HG03066 (cell line): ENCODE measurements at regions not wholly inside any gene's neighbourhood (a gene's known extent, or its start where the extent isn't known, plus 50 kb on each side); places are given as distances from the start of the nearest gene placed in this dataset.
"Not testable (repeated sequence)": the region's sequence is repeated elsewhere in the genome, so short reads cannot be mapped to it uniquely, and the experiment has no call there.

Source experiments
- ATAC-seq: cut with Tn5 transposase; IDR thresholded peaks from one replicate; pipeline ENCODE4 v1.9.1; 2021; ENCODE audit warnings: low read depth; ENCODE audit not compliant: unreplicated experiment

DNA sequence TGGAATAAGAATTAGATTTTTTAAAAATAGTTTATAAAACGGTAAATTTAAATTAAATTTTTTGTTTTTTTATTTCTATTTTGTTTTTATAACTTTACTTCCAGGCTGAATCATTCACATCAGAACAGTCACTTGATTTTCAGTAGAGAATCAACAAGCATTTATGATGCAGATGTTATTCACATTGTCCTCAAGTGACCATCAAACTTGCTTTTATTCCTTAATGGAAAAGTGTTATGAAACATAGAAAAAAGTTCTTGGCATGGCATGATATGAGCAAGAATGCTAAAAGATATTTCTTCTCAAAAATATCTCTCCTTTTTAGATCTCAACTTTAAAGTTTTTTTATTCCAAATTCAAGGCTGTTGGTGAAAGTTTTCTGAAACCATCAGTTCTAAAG lies 70.9 kb upstream of the TGFBR2 start:
- ATAC-seq: no peak

DNA sequence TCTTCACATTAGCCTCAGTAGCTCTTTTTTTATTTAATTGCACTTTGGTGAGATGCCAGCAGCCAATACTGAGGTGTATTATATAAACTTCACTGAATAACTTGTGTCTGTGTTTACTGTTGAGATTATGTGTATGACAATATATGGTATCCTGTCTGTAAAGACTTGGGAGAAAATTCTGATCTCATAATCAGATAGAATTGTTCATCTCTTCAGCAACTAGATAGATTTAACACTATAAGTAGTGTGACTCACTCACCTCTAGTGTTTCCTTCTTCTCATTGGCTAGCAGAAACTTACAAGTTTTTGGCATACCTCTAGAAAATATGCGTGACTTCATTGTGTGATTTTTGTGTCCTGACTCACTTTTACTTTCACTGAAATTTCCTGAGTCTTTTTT lies 67.6 kb upstream of the TGFBR2 start:
- ATAC-seq: no peak

DNA sequence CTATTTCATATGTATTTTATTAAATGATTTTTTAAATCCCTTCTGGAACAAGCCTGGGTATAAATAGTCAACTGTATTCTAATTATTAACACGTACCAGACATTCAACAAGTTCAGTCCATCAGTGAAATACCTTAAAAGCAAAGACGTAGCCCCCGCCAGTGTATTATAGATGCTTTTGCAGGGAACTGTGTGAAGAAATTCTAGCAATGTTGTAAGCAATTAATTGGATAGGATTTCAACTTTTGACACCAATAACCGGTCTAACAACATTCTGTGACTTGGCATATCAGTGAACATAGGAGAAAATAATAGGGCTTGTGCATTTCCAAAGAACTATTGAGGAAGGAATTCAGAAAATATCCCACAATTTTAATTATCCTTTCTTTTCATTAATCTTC lies 67.2 kb upstream of the TGFBR2 start:
- no peak for ATAC-seq

DNA sequence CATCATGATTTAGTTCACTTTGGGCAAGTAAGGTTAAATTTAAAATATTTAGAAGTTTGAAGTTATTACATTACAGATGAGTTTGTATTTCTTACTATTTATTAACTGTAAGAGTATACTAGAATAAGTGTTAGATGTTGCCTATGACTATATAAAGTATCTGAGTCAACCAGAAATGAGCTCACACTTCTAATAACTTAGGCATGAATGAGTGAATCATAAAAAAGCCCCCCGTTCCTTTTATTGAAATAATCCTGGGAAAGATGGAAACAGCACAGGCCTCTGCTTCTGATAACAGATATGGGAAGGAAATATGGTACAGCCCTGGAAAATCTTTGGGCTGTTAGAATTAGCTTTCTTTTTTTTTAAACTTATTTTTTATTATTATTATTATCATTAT lies 66.6 kb upstream of the TGFBR2 start:
- ATAC-seq: no peak

DNA sequence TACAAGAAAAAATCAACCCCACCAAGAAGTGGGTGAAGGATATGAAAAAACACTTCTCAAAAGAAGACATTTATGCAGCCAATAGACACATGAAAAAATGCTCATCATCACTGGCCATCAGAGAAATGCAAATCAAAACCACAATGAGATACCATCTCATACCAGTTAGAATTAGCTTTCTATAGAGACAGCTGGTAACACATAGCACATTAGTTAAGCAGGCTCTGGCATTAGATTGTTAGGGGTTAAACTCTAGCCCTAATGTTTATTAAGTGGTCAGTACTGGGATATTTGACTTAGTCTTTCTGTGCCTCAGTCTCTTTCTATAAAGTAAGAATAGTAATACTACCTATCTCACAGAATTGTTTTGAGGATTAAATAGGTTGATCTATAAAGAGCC lies 65.2 kb upstream of the TGFBR2 start:
- not testable (repeated sequence) for ATAC-seq

DNA sequence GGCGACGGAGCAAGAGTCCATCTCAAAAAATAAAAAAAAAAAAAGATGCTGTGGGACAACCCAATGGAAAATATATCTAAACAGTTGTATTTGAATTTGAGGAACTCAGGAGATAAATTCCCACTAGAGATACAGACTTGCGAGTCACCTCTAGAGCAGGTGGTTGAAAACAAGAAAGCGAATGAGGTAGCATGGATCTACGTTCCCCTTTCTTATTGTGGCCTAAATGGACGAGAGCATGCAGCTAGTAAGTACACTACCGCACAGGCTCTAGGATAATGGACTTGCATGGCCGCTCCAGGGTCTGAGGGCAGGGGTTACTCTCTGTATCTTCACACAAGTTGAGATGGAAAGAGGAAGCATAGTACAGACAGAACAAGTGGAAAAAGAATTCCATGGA lies 63.5 kb upstream of the TGFBR2 start:
- no peak for ATAC-seq

DNA sequence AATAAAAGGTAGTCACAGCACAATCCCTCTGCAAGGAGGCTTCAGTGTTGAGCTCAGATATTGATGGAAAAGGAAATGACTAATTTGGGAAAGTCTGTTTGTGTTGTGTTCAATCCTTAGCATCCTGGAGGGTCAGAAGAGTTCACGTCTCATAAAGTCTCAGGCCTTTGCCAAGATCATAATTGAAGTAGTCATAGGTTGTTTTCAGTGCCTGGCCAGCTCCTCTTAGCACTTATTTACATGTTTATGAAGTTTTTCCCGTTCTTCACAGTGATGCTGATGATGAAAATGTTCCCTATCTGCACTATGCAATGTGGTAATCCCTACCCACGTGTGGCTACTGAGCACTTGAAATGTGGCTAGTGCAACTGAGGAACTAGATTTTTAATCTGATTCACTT lies 61.6 kb upstream of the TGFBR2 start:
- ATAC-seq: no peak

DNA sequence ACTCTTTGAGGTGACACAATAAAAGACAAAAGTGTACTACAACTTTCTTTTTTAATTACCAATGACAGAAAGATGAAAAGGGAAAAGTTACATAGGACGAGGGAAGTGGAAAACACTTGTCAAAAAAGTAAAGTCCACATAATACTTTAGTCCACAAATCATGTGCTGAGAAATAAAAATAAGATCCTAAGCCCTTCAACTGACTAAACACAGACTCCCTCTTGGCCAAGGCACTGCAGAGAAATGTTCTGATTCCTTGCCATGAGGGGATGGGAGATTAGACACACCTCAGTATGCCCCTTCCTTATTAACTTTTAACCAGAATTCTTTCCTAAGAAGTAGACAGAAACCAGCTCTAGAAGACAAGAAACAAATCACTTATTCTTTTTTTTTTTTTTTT lies 59.5 kb upstream of the TGFBR2 start:
- ATAC-seq: no peak

DNA sequence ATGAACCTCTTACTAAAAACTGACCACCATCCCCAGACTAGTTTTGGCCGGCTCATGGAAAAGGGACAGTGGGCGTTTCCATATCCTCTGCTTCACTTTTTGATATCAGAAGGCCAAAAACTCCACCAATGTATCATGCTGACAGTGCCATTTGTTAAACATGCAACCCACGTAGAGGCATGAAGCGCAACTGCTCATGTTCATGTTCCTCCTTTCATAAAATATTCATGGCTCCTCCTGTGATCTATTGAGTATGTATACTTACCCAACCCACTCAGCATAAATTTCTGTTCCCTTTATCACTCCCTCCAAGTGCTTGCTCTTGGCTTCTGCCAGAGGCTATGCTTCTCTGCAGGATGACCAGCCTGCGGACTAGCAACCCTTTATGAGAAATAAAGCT lies 58.7 kb upstream of the TGFBR2 start:
- ATAC-seq: no peak

DNA sequence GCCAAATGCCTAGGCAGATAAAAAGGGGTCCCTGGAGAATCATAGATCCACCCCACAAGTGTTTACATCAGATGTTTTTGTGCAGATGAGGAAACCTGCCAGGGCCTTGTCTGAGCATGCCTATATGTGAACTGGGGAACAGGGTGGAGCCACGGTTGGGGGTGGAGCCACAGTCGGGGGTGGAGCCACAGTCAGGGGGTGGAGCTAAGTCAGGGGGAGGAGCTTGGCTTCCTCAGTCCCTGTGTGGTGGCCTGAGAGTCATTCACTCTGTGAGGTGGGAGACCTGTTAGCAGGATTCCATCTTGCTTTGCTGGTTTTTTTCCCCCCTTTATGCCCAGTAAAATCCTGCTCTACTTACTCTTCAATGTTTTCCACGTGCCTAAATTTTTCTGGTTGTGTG lies 57.8 kb upstream of the TGFBR2 start:
- no peak for ATAC-seq

DNA sequence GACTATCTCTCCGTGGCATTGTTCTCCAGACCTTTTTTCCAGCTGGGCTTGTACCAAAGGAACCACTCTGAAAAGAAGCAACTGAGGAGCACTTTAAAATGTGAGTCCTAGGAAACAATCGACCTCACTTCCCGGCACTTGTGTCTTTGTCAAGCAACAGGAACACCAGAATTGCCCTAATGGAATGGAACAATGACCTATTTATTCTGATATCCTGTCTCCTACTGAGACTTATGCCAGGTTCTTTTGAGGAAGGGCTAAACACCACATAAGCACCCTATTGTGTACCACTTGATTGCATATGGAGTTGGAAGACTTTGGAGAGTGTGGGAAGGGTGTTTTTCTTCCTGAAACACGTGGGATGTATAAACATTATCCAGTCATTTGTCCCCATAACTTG lies 56.8 kb upstream of the TGFBR2 start:
- ATAC-seq: no peak

DNA sequence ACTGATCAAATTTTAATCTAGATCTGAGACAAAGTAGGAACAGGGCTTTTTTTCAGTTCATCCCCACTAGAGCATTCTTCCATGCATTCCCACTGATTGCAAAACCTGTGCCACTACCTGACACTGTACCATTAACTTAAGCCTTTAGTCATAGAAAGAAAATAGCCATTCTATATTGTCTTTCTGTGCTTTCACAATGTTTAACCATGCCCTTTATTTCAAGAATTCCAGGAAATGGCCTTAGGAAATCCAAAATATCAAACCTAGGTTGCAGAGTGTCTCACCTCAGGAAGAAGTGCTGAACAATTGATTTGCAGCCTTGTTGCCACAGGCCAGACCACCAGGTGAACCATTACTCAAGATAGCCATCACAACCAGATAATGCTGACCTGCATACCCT lies 56.2 kb upstream of the TGFBR2 start:
- ATAC-seq: no peak

DNA sequence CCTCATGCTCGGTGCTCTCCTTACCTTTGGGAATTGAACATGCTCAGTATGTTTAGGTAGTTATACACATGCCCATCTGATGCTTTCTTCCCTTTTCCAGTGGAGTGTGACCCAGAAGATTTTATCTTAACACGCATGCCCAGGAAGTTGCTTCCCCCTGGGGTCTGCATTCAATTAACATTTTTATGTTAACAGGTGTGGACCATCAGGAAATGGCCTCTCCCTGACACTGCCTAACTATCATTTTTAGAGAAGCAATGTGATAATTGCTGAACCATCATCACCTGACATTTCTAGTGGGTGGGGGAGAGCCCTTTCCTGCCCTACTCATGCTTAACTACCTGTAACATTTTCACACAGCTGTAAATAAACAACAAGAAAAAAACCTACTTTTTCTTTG lies 55.1 kb upstream of the TGFBR2 start:
- ATAC-seq: no peak

DNA sequence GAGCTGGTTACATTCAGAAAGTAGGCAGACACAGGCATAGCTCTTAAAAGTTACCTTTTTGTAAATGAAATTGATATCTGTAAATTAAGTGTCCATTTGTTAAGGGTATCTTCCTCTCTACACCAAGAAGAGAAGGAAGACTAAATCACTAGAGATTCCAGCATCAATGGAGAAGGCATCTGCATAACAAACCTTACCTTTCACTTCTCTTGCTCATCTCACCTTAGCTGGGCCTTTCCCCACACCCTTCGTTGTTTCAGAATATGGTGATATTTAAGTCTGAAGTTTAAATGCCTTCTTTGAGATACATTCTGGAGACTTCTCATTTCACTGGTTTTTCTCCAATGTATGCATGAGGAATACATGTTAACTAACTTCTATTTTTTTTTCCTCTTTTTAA lies 54.5 kb upstream of the TGFBR2 start:
- ATAC-seq: no peak

DNA sequence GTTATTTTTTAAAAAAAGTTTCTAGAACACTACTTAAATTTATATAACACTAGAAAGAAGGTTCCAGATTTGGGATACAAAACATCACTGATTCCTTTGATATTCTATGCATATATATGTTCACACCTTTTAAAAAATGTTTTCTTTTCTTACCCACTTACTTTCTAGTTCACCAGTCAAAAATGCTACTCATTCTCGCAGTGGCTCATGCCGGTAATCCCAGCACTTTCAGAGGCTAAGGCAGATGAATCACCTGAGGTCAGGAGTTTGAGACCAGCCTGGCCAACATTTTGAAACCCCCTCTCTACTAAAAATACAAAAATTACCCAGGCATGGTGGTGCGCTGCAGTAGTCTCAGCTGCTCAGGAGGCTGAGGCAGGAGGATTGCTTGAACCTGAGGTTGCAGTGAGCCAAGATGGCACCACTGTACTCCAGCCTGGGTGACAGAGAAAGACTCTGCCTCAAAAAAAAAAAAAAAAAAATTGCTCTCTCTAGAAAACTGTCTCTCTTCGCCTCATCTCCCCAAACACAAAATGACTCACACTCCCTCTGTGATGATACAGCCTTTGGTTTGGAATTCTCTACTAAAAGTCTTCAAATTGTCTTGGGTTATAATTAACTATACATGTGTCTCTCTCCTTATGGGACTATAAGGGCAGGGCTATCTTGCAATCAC lies 52.6 kb upstream of the TGFBR2 start:
- ATAC-seq: no peak

DNA sequence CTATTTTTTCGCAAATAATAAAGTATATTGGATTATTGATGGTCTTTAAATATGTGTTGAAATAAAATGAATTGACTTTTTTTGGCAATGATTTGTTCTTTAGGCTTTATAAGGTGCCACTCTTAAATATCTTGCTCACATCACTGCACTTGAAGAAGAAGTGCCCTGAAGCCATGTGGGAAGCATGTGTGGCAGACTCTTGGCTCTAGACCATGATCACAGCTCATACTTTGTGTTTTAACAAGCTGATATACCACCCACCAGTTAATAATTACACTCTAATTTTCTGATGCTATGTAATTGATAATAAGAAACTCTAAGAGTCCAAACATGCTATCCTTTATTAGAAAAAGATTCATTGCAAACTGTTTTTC lies 52.1 kb upstream of the TGFBR2 start:
- no peak for ATAC-seq

DNA sequence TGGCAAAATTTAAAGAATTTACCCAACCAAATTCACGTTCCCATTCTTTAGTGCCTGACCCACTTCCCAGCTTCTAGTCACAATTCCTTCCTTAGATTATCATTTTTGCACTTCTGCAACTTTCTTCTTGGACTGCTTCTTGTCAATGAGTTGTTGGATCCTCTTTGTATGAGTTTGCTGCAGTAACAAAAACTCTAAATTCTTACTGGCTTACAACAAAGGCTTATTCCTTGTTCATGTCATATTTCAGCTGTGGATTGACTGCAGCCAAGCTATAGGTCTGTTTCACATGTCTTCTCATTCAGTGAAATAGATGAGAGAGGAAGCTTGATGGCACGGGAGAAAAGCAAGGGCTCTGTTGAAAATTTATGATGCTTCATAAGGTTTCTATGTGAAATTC lies 50.4 kb upstream of the TGFBR2 start:
- ATAC-seq: no peak
